GM21528 (cell line): ENCODE measurements at regions not wholly inside any gene's neighbourhood (a gene's known extent, or its start where the extent isn't known, plus 50 kb on each side); places are given as distances from the start of the nearest gene placed in this dataset.
"Not testable (repeated sequence)": the region's sequence is repeated elsewhere in the genome, so short reads cannot be mapped to it uniquely, and the experiment has no call there.

Experiments
- ATAC-seq: cut with Tn5 transposase; IDR thresholded peaks from one replicate; pipeline ENCODE4 v1.9.1; 2021; ENCODE audit warnings: mild to moderate bottlenecking, moderate library complexity; ENCODE audit not compliant: unreplicated experiment, low FRiP score

DNA sequence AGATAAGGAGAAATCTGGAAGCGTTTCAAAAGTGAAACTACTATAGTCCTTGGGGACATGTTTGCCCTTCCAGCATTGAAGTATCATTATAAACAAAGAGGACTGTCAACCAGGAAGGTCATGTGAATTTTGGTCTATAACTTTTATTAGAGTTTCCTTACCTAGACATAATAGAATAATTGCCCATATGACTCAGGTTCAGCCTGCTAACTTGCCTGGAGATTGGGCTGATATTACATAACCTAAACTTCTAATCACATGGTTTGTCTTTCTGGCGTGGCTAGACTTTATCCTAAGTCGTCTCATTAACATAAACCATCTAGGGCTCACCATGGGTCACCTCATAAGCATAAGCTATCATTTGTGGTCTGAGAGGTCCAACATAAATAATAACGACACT lies 775.9 kb downstream of the CENPC start:
- ATAC-seq, result no peak

DNA sequence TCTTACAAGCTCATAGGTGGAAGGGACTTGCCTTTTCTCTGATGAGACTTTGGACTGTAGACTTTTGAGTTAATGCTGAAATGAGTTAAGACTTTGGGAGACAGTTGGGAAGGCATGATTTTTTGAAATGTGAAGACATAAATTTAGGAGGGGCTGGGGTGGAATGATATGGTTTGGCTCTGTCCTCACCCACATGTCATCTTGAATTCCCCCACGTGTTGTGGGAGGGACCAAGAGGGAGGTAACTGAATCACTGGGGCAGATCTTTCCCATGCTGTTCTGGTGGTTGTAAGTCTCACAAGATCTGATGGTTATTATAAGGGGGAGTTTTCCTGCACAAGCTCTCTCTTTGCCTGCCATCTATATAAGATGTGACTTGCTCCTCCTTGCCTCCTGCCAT lies 777.9 kb downstream of the CENPC start:
- no peak for ATAC-seq

DNA sequence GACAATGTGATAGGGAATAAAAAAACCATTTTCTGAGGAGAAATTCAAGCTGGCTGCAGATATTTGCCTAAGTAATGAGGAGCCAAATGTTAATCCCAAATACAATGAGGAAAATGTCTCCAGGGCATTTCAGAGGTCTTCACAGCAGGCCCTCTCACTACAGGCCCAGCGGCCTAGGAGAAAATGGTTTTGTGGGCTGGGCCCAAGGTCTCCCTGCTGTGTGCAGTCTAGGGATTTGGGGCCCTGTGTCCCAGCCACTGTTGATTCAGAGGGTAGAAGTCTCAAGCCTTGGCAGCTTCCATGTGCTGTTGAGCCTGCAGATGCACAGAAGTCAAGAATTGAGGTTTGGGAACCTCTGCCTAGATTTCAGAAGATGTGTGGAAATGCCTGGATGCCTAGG lies 778.7 kb downstream of the CENPC start:
- no peak for ATAC-seq

DNA sequence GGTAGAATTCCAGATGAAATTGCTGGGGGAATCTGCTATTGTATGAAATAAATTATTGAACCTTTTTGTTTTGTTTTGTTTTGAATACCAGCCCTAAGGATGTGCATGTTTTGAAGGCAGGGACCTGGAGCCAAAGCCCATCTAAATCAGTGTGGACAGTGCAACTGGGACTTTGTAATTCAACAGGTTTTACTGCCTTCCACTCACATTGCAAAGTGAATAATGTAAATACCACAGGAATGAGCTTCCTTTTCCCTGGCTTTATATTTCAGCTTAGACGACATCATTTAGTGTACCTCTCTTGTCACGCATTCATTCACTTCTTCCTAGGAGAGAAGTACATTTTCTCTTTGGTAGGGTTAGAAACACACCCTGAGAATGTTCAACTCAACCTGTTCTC lies 795.0 kb downstream of the CENPC start:
- no peak for ATAC-seq

DNA sequence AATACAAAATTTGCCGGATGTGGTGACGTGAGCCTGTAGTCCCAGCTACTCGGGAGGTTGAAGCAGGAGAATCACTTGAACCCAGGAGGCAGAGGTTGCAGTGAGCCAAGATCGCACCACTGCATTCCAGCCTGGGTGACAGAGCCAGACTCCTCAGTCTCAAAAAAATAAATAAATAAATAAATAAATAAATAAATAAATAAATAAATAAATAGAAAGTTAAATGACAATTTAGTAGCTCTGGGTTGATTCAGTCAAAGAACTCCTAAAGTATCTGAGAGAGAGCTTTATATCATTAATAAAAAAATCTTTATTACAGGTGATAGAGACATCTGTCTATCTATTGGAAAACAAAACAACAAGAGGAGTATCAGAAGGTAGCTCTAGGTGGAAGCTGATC lies 798.4 kb downstream of the CENPC start:
- ATAC-seq, result not testable (repeated sequence)

DNA sequence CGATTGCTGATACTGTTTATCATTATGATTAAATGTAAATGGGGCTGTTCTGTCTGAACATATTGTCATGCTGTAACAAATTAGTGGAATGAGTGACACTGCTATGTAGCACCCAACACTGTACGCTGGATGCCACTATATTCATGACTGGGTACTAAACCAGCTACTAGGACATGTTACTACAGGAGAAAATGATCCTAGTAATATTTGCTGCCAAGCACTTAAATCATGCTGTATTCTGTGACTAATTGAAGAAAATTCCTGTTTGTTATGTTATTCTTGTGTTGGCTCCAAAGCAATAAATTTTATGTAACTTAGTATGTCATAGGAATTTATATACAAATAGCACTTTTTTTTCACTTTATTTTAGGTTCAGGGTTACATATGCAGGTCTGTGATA lies 804.2 kb downstream of the CENPC start:
- ATAC-seq, result no peak

DNA sequence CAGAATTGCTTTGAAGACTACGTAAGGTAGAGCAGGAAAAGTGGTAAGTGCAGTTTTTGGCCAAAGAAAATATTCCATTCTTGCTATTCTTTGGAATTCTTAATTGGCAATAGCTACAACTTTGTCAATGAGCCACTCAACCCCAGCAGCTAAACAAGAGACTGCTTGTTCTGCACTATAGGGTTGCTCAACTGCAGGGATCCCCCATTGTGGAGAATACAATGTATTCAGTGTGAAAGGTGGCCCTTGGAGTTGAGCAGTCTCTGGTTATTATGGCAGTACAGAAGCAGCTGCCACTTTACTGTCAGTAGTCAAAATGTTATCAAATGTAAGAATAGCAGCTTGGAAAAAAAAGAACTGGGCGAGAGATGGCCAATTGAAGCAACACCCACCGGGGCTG lies 808.7 kb downstream of the CENPC start:
- ATAC-seq, result no peak

DNA sequence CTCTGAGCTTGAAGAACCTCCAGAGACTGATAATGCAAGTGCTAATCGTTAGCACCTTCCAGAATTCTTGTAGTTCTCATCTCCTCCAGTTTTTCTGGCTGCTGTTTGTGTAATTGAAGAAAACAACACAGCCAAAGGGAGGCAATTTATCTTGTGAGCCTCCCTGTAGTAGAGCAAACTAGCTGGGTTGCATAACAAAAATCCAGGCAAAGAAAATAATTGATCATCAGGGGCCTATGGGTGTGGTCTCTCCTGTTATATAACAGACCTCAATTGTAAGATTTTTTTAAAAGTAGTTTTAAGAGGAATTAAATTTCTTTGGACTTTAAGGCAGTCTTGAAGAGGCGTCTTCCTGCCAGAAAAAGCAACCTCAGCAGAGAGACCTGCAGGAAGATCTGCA lies 817.0 kb downstream of the CENPC start:
- no peak for ATAC-seq

DNA sequence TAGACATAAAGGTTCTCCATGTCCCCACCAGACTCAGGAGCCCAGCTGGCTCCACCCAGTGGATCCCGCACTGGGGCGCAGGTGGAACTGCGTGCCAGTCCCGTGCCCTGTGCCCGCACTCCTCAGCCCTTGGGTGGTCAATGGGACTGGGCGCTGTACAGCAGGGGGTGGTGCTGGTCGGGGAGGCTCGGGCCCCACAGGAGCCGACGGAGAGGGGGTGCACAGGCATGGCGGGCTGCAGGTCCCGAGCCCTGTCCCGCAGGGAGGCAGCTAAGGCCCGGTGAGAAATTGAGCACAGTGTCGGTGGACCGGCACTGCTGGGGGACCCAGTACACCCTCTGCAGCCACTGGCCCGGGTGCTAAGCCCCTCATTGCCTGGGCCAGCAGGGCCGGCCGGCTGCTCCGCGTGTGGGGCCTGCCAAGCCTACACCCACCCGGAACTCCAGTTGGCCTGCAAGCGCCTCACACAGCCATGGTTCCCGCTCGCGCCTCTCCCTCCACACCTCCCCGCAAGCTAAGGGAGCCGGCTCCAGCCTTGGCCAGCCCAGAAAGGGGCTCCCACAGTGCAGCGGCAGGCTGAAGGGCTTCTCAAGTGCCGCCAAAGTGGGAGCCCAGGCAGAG lies 832.9 kb downstream of the CENPC start:
- ATAC-seq, result not testable (repeated sequence)

DNA sequence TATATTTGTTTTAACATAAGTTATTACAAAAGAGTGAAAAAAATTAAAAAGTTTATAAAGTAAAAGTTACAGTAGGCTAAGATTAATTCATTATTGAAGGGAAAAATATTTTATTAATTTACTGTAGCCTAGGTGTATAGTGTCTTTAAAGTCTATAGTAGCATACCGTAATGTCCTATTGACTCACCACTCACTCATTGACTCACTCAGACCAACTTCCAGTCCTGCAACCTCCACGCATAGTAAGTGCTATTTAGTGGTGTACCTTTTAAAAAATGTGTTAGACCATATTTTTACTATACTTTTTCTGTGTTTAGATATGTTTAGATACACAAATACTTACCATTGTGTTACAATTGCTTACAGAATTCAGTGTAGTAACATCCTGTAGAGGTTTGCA lies 841.1 kb downstream of the CENPC start:
- no peak for ATAC-seq

DNA sequence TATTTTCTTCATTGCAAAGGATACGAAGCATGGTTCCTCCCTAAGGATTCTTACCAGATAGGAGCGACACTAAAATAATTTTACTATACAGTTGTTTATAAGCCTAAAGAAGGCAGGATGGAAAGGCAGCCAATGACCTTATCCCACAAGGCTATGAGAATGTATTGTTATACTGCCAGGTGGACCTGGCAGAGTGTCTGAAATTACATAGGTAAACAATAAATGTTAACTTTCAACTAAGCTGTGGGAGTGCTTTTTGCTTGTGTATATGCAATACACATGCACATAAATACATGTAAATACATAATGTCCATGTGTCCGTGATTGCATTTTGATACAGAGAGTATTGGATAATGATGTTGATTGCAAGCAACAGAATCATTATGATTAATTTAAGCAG lies 850.6 kb downstream of the CENPC start:
- ATAC-seq, result no peak

DNA sequence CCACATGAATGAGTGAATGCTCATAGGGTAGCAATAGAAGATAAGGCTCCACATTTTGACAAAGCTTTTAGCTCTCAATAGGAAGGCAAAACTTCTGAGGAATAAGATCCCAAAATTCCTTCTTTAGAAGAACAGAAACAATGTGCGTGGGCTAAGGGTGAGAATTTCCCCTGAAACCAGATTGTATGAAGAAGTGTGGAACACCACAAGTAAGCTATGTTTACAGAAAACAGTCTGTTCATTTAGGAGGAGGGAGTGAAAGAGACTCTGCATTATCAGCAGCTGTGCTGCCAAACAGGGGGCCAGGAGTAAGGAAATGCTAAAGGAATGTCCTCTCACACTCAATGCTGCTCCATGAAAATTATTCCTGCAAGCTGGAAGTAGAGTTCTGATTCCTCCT lies 851.6 kb downstream of the CENPC start:
- ATAC-seq, result no peak

DNA sequence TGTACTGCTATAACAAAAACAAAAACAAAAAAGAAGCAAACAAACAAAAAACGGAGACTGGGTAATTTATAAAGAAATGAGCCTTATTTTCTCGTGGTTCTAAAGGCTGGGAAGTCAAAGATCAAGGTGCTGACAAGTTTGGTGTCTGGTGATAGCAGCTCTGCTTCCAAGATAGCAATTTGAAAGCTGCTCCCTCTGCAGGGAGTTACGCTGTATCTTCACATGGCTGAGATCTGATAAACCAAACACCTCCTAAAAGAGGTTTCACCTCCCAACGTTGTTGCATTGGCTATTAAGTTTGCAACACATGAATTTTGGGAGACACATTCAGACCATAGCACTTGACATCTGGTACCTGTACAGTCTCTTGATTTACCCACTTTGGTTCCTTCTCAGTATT lies 854.2 kb downstream of the CENPC start:
- no peak for ATAC-seq

DNA sequence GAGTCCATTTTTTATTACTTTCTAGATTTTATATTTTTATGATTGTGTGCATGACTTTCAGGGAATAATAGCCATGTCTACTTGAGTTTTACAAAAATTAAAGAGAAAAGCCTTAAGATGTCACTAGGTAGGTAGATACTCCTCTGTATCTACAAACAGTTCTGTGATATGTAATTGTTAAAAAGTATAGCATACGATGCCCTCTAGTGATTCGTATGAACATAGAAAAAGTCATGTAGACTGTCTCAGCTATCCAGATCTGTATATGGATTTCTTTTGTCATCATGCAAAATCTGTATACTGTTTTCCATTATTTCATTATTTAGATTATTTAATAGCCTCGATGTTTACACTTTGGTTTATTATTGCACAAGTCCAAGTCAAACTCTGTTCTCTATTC lies 856.6 kb downstream of the CENPC start:
- no peak for ATAC-seq

DNA sequence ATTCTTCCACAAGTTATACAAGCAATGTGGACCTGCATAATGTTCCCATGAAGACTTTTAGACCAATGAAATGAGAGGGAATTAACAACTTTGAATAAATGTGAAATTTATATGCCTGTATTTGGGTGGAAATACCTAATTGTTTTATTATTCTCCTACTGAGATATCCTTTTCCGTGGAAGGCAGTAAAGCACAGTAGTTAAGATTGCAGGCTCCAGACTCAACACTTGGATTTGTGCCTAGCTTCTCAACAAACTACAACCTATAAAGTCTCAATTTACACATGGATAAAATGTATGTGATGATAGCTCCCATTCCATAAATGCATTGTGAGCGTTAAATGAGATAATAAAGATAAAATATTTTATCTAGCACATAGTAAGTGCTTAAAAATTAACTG lies 857.8 kb downstream of the CENPC start:
- ATAC-seq, result no peak

DNA sequence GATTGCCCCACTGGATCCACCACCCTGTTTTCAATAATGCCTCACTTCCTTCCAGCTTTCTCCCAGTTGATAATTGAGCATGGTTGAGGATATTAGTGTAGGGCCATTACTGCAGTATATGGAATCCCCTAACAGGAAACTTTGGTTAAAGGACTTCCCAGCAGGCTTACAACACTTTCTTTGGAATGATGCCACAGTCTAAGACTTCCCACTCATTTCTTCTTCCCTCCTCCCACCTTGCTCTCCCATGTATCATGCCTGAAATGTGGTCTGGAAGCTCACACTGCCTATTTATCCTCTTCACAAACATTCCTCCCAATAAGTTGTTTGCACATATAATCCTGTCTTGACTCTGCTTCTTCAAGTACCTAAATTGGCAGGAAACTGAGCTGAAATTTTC lies 863.3 kb downstream of the CENPC start:
- ATAC-seq, result no peak

DNA sequence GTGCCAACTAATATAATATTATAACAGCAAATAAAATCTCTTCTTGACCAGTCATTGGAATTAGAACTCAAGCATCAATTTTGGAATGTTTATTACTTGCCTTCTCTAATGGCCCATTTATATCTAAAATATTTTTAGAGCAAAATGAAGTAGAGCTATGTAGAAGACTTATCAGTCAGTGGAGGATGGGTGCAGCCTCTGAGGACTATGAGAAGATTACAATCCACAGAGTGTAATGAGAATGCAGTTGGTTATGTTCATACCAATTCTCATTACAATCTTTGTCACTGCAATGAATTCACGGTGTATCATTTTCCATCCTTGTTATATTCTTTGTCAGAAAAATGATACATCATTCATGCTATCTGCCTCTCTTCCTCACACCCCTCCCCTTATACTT lies 878.1 kb downstream of the CENPC start:
- no peak for ATAC-seq

DNA sequence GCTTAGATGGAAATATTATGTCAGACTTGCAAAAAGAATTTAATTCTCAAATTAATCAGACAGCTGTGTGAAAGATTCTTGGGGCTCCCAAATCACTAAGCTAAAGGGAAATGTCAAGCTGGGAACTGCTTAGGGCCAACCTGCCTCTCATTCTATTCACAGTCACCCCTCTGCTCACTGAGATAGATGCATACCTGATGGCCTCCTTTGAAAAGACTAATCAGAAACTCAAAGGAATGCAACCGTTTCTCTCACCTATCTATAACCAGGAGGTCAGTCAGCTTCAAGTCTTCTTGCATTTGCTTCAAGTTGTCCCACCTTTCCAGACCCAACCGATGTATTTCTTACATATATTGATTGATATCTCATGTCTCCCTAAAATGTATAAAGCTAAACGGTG lies 882.7 kb downstream of the CENPC start:
- no peak for ATAC-seq

DNA sequence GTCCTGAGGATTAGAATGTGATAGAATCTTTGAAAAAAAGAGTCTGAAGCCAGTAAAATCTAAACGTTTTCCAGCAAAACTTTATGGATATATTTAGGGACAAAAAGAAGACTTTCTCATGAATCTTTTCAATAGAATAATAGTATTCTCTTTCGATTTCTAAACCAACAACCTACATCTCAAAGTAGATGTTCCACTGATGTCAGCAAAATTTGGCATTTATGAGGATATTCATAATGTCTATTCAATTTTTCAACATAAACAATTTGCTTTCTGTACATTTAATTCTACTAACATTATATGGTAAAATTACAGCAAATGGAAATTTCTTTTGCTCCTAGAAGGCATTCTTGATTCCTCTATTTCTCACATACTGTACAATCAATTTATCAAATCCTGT lies 886.5 kb downstream of the CENPC start:
- ATAC-seq, result no peak

DNA sequence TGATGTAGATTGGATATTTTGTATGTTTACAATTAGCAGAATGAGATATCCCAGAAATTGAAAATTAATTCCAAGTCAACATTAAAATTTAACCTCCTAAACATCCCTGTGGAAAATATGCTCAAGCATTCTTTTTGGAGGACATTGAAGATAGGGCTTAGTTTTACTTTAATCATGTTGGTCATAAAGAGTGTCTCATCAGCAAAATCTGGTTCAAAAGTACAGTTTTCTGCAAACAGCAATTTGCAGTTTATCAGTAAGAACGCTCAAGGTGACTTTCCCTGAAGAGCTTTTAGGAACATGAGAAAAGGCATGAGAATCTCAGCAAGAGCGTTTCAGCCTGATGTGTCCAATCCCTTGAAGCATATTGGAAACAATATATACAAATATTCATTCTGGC lies 889.8 kb downstream of the CENPC start:
- no peak for ATAC-seq

DNA sequence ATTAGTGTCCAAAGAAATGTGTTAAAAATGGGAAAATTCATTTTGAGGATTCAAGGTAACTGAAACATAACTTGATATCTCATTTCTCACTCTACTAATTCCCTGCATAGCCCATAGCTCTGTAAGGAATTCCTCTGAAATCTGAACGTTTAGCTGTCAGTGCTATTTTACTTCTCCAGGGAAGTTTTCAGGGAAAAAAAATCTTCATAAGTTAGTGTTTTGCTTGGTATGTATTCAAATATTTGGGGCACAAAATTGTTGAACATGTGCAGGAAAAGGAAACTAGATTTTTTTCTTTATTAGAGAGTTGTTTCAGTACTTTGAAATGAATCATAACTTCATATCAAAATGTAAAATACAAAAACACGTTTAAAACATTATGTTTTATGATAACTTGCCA lies 891.4 kb downstream of the CENPC start:
- no peak for ATAC-seq

DNA sequence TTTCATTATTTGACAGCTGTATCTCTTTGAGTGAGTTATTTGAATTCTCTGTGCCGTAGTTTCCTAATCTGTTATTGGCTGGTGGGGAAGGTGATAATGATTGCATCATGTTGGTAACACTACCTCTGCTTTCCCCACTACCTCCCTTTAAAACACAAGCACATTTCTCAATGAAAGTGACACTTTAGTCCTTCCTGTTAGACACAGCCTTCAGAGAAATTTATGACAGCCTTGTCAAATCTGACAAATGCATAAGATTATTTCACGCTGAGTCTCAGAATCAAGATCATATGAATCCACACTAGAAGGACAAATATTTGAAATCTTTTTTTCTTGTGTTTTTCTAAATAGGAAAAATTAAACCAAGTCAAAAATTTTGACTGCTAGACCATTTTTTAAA lies 896.1 kb downstream of the CENPC start:
- no peak for ATAC-seq

DNA sequence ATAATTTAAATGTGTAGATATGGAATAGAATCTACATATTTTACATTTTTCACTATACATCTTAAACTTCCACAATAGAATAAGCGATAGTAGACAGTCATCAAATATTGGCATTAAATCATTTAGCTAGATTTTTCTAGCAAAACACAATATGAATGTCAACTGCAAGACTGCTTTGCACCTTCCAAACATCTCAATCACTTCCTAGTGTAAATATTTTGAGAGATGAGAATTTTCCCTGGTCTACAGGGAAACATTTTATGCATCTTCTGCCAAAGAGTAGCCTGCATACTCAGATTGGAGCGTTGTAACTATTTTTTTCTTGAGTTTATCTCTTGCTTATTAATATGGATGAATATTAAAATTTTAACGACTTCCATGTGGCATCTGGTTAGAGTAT lies 897.4 kb downstream of the CENPC start:
- ATAC-seq, result no peak
